K562 (cell line): ENCODE measurements at regions not wholly inside any gene's neighbourhood (a gene's known extent, or its start where the extent isn't known, plus 50 kb on each side); places are given as distances from the start of the nearest gene placed in this dataset.

Experiments
- BRCA1 ChIP-seq, 2 experiments: fragments of 450-650 bp in 1 of 2; sonication (generic) in 1 of 2; formaldehyde crosslinking in 1 of 2; IDR thresholded peaks; 2 replicates each; pipeline versions ENCODE4 v1.5.0 to v1.6.1; 2017 to 2020; ENCODE audit warnings: mild to moderate bottlenecking in 1 of 2, missing genetic modification reagents in 1 of 2
- CBX5 ChIP-seq: IDR thresholded peaks from 2 replicates; pipeline ENCODE4 v1.6.1; 2014; ENCODE audit warnings: low read depth, borderline replicate concordance
- ELF2 ChIP-seq: fragments of 250-450 bp; sonication (Bioruptor Pico); IDR thresholded peaks from 2 replicates; pipeline ENCODE4 v1.5.0; 2021; ENCODE audit warnings: mild to moderate bottlenecking
- EP300 ChIP-seq: IDR thresholded peaks from 2 replicates; pipeline ENCODE4 v1.6.1; 2012; ENCODE audit warnings: low read length, improper control_type of control experiment
- NR4A1 ChIP-seq, 2 experiments: fragments of 250-450 bp in 1 of 2; fragments of 450-650 bp in 1 of 2; sonication (Bioruptor Pico) in 1 of 2; IDR thresholded peaks; 2 replicates each; pipeline versions ENCODE4 v1.4.0 to v1.6.1; 2016 to 2020; ENCODE audit warnings: mild to moderate bottlenecking in 2 of 2, missing compliant biosample characterization in 1 of 2, missing genetic modification characterization in 1 of 2, moderate library complexity in 1 of 2
- PRPF4 ChIP-seq: fragments of 200-400 bp; formaldehyde crosslinking; IDR thresholded peaks from one replicate; pipeline ENCODE4 v1.6.1; 2017; ENCODE audit warnings: low read length, low read depth, mild to moderate bottlenecking; ENCODE audit not compliant: insufficient read depth, poor library complexity, severe bottlenecking
- PTBP1 ChIP-seq: fragments of 200-400 bp; formaldehyde crosslinking; IDR thresholded peaks from 2 replicates; pipeline ENCODE4 v1.6.1; 2017; ENCODE audit warnings: low read depth, low read length
- RBFOX2 ChIP-seq: fragments of 200-400 bp; formaldehyde crosslinking; IDR thresholded peaks from 2 replicates; pipeline ENCODE4 v1.6.1; 2017; ENCODE audit warnings: low read depth, mild to moderate bottlenecking, low read length, moderate library complexity
- RCOR1 ChIP-seq, 2 experiments: IDR thresholded peaks; 2 replicates each; pipeline ENCODE4 v1.6.1; 2012; ENCODE audit warnings: low read depth in 2 of 2, low read length in 2 of 2, borderline replicate concordance in 1 of 2, improper control_type of control experiment in 1 of 2
- SP2 ChIP-seq: IDR thresholded peaks from 2 replicates; pipeline ENCODE4 v1.6.1; 2011; ENCODE audit warnings: mild to moderate bottlenecking, low read depth, low read length, moderate library complexity; ENCODE audit not compliant: poor library complexity, severe bottlenecking; ENCODE audit errors: extremely low read depth
- YY1 ChIP-seq, 3 experiments: IDR thresholded peaks; 2 replicates each; pipeline ENCODE4 v1.6.1; 2011; ENCODE audit warnings: low read length in 2 of 3, mild to moderate bottlenecking in 2 of 3, moderate library complexity in 2 of 3, borderline replicate concordance in 1 of 3, control low read depth in 1 of 3, low read depth in 1 of 3; ENCODE audit not compliant: insufficient read depth in 3 of 3, insufficient replicate concordance in 2 of 3, control insufficient read depth in 1 of 3, insufficient read length in 1 of 3; ENCODE audit errors: extremely low read depth in 1 of 3
- ZNF408 ChIP-seq: fragments of 250-450 bp; sonication (Bioruptor Pico); IDR thresholded peaks from 2 replicates; pipeline ENCODE4 v1.4.0; 2020; ENCODE audit warnings: low read depth, mild to moderate bottlenecking, moderate library complexity
- TF ChIP-seq, protein P1 (sequence below), 2 experiments: fragments of 450-650 bp; formaldehyde crosslinking in 1 of 2; IDR thresholded peaks; 2 replicates each; pipeline versions ENCODE4 v1.4.0 to v1.6.1; 2014 to 2020; ENCODE audit warnings: mild to moderate bottlenecking in 2 of 2, borderline replicate concordance in 1 of 2, low read depth in 1 of 2

GRCh38 chr9:12968093-12968492, 193.3 kb downstream of the LURAP1L start:
- TF ChIP-seq, protein P1, sequence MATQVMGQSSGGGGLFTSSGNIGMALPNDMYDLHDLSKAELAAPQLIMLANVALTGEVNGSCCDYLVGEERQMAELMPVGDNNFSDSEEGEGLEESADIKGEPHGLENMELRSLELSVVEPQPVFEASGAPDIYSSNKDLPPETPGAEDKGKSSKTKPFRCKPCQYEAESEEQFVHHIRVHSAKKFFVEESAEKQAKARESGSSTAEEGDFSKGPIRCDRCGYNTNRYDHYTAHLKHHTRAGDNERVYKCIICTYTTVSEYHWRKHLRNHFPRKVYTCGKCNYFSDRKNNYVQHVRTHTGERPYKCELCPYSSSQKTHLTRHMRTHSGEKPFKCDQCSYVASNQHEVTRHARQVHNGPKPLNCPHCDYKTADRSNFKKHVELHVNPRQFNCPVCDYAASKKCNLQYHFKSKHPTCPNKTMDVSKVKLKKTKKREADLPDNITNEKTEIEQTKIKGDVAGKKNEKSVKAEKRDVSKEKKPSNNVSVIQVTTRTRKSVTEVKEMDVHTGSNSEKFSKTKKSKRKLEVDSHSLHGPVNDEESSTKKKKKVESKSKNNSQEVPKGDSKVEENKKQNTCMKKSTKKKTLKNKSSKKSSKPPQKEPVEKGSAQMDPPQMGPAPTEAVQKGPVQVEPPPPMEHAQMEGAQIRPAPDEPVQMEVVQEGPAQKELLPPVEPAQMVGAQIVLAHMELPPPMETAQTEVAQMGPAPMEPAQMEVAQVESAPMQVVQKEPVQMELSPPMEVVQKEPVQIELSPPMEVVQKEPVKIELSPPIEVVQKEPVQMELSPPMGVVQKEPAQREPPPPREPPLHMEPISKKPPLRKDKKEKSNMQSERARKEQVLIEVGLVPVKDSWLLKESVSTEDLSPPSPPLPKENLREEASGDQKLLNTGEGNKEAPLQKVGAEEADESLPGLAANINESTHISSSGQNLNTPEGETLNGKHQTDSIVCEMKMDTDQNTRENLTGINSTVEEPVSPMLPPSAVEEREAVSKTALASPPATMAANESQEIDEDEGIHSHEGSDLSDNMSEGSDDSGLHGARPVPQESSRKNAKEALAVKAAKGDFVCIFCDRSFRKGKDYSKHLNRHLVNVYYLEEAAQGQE (IDR thresholded peaks at IDR 0.05; ENCODE audit: borderline replicate concordance) = no peak
- TF ChIP-seq, protein P1 (CRISPR knock-in tag; IDR thresholded peaks at IDR 0.05; ENCODE audit: low read depth) = no peak
- no peak for TF ChIP-seq BRCA1 (IDR thresholded peaks at IDR 0.05)
- no peak for TF ChIP-seq BRCA1 (CRISPR knock-in tag; IDR thresholded peaks at IDR 0.05)
- TF ChIP-seq ZNF408 (CRISPR knock-in tag) = no peak
- no peak for TF ChIP-seq CBX5
- TF ChIP-seq ELF2 (CRISPR knock-in tag) = no peak
- TF ChIP-seq SP2 = no peak
- TF ChIP-seq YY1 (IDR thresholded peaks at IDR 0.05; ENCODE audit: borderline replicate concordance in 1 of 3, control insufficient read depth in 1 of 3, extremely low read depth in 1 of 3, insufficient read depth in 3 of 3, insufficient read length in 1 of 3, insufficient replicate concordance in 2 of 3, low read depth in 1 of 3, low read length in 2 of 3) = no peak
- TF ChIP-seq RBFOX2 = no peak
- no peak for TF ChIP-seq EP300
- TF ChIP-seq PRPF4 = no peak
- TF ChIP-seq PTBP1 = no peak
- no peak for TF ChIP-seq RCOR1 (IDR thresholded peaks at IDR 0.05; ENCODE audit: borderline replicate concordance in 1 of 2, low read depth in 2 of 2, low read length in 2 of 2)
- TF ChIP-seq NR4A1 (CRISPR knock-in tag; IDR thresholded peaks at IDR 0.05) = no peak
- TF ChIP-seq NR4A1 (tag; IDR thresholded peaks at IDR 0.05) = no peak
